ENCODE measurements at regions not wholly inside any gene's neighbourhood (a gene's known extent, or its start where the extent isn't known, plus 50 kb on each side); places are given as distances from the start of the nearest gene placed in this dataset.

DNA sequence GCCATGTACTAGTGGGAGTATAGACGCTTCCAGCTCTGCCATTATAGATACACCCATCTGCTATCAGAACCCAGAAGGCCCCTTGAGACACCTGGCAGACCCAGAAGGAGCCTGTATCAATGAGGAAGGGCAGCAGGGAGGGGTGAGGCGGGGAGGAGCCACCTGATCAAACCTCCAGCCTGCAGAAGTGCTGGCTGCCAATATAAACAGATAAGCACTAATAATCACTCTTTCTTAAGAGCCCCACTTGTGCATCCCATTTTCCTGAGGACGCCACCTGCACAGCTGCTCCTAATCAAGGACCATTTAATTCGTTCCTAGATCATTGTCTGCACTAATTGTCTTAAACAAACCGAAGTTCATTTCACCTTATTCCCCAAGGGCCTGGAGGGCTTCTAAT is 75.0 kb upstream of the NEK6 start:
- TF ChIP-seq, protein P1, sequence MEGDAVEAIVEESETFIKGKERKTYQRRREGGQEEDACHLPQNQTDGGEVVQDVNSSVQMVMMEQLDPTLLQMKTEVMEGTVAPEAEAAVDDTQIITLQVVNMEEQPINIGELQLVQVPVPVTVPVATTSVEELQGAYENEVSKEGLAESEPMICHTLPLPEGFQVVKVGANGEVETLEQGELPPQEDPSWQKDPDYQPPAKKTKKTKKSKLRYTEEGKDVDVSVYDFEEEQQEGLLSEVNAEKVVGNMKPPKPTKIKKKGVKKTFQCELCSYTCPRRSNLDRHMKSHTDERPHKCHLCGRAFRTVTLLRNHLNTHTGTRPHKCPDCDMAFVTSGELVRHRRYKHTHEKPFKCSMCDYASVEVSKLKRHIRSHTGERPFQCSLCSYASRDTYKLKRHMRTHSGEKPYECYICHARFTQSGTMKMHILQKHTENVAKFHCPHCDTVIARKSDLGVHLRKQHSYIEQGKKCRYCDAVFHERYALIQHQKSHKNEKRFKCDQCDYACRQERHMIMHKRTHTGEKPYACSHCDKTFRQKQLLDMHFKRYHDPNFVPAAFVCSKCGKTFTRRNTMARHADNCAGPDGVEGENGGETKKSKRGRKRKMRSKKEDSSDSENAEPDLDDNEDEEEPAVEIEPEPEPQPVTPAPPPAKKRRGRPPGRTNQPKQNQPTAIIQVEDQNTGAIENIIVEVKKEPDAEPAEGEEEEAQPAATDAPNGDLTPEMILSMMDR (IDR thresholded peaks at IDR 0.05; ENCODE audit: insufficient read depth, low read length, poor library complexity, severe bottlenecking): no peak
- TF ChIP-seq EZH2phosphoT487 (conservative IDR thresholded peaks at IDR 0.05; ENCODE audit: low read length): no peak

All from SU-DHL-6 (cell line).